ENCODE measurements at regions not wholly inside any gene's neighbourhood (a gene's known extent, or its start where the extent isn't known, plus 50 kb on each side); places are given as distances from the start of the nearest gene placed in this dataset.

DNA sequence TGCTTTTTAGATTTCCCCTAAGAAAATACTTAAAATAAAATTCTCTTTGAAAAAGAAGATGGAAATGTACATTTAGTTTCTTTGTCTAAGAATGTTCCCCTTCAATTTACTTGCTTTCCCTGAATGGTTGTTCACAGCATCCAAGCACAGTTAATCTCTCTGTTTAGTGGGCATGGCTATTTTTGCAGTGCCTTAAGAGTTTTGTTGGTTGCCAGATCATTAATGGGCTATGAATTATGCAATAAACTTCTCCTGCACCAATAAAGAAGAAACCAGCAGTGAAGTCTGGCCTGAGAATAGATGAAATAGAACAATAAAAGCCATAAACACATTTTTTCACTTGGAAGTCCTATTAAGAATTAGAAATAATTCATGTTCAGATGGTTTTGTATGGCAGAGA lies 980.4 kb upstream of the IGFBP7 start:
- Mint-ChIP-seq H3K27ac (no peak overlapping the region), H3K4me1 (ENCODE audit: low read depth in 2 of 2) (no peaks in the 10 kb centered on the region), H3K36me3 (ENCODE audit: insufficient read depth) (no peaks in the 10 kb centered on the region), H3K9me3 (peaks cover 3 to 5% of the 10 kb centered on the region in 2 donors), H3K4me3 (no peak overlapping the region), H3K27me3 (no peaks in the 10 kb centered on the region)
- DNase-seq = no peak
- no peak for ATAC-seq (replicated peaks)

- Mint-ChIP-seq H3K4me1 (ENCODE audit: low read depth in 2 of 2) (no peaks in the 10 kb centered on the region), H3K4me3 (no peak overlapping the region), H3K36me3 (ENCODE audit: insufficient read depth) (no peaks in the 10 kb centered on the region), H3K9me3 (peaks cover 9 to 33% of the 10 kb centered on the region in 2 donors), H3K27me3 (no peaks in the 10 kb centered on the region), H3K27ac (no peak overlapping the region)
- no peak for DNase-seq
- no peak for ATAC-seq (replicated peaks)
These were observed 971.2 kb upstream of the IGFBP7 start for GRCh38 chr4:58081356-58081755.

GRCh38 chr4:58075724-58076123 lies 965.5 kb upstream of the IGFBP7 start:
- ATAC-seq (replicated peaks) (no peak), DNase-seq (no peak)
- Mint-ChIP-seq H3K4me3 (no peak overlapping the region), H3K9me3 (peaks cover 13 to 27% of the 10 kb centered on the region in 2 donors), H3K36me3 (ENCODE audit: insufficient read depth) (no peaks in the 10 kb centered on the region), H3K27me3 (no peaks in the 10 kb centered on the region), H3K27ac (no peak overlapping the region), H3K4me1 (ENCODE audit: low read depth in 2 of 2) (no peaks in the 10 kb centered on the region)

DNA sequence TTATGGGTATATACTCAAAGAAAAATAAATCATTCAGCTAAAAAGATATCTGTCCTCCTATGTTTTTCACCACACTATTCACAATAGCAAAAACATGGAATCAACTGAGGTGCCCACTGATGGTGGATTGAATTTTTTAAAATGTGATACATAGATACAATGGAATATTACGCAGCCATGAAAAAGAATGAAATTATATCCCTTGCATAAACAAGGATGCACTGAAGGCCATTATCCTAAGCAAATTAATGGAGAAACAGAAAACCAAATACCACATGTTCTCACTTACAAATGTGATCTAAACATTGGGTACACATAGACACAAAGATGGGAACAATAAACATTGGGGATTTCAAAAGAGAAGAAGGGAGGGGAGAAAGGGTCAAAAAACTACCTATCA lies 964.2 kb upstream of the IGFBP7 start:
- DNase-seq (no peak), ATAC-seq (replicated peaks) (no peak)
- Mint-ChIP-seq H3K36me3 (ENCODE audit: insufficient read depth) (no peaks in the 10 kb centered on the region), H3K27ac (no peak overlapping the region), H3K27me3 (no peaks in the 10 kb centered on the region), H3K4me3 (no peak overlapping the region), H3K4me1 (ENCODE audit: low read depth in 2 of 2) (no peaks in the 10 kb centered on the region), H3K9me3 (peaks cover 13 to 20% of the 10 kb centered on the region in 2 donors)

- no peak for ATAC-seq (replicated peaks)
- no peak for DNase-seq
- Mint-ChIP-seq H3K4me3 (no peak overlapping the region), H3K27me3 (no peaks in the 10 kb centered on the region), H3K4me1 (ENCODE audit: low read depth in 2 of 2) (no peaks in the 10 kb centered on the region), H3K36me3 (ENCODE audit: insufficient read depth) (no peaks in the 10 kb centered on the region), H3K9me3 (peaks cover 6 to 15% of the 10 kb centered on the region in 2 donors), H3K27ac (no peak overlapping the region)
These were observed 960.5 kb upstream of the IGFBP7 start for GRCh38 chr4:58070726-58071125.

DNA sequence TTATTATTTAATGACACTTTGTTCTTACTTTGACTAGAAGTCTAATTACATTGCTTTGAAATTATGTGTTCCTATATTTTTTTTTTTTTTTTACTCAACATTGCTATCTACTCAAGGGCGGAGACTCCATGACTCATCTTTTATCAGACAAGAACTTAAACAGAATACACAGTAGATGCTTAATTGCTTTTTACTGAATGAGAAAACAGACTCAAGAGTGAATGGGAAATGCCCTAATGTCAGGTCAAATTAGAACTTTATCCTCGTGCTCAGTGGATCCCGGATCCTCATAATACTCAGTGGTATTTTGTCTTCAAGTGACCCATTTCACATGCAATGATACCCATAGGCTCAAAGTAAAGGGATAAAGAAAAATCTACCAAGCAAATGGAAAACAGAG lies 954.5 kb upstream of the IGFBP7 start:
- Mint-ChIP-seq H3K36me3 (ENCODE audit: insufficient read depth) (no peaks in the 10 kb centered on the region), H3K27me3 (no peaks in the 10 kb centered on the region), H3K4me1 (ENCODE audit: low read depth in 2 of 2) (no peaks in the 10 kb centered on the region), H3K9me3 (peaks cover 3 to 9% of the 10 kb centered on the region in 2 donors), H3K4me3 (no peak overlapping the region), H3K27ac (no peak overlapping the region)
- no peak for ATAC-seq (replicated peaks)
- no peak for DNase-seq

- H3K27ac Mint-ChIP-seq = no peak overlapping the region
- H3K4me3 Mint-ChIP-seq = no peak overlapping the region
- DNase-seq = no peak
- no peaks in the 10 kb centered on the region for H3K27me3 Mint-ChIP-seq
- peaks cover 3 to 16% of the 10 kb centered on the region in 2 donors for H3K9me3 Mint-ChIP-seq
- ATAC-seq (replicated peaks) = no peak
- H3K36me3 Mint-ChIP-seq (ENCODE audit: insufficient read depth) = no peaks in the 10 kb centered on the region
- H3K4me1 Mint-ChIP-seq (ENCODE audit: low read depth in 2 of 2) = no peaks in the 10 kb centered on the region
These were observed 953.4 kb upstream of the IGFBP7 start for GRCh38 chr4:58063404-58064160.

DNA sequence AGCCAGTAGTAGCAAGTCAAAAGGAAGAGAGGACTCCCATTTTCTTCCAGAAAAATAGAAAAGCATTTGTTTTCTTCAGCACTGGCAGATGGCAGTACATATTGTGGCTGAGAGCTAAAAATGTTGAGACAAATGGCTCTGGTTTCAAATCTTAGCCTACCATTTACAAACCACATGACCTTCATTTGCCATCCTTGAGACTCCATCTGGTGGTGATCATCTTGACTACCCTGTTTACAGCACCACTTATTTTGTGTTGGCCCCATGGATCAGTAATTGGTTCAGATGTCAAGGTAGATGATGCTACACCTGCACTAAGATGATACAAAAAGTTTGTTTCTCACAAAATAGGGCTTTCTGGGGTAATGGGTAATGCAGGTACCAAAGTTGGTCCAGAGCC lies 951.8 kb upstream of the IGFBP7 start:
- Mint-ChIP-seq H3K4me1 (ENCODE audit: low read depth in 2 of 2) (no peaks in the 10 kb centered on the region), H3K27me3 (no peaks in the 10 kb centered on the region), H3K4me3 (no peak overlapping the region), H3K27ac (no peak overlapping the region), H3K9me3 (peaks cover 3 to 16% of the 10 kb centered on the region in 2 donors), H3K36me3 (ENCODE audit: insufficient read depth) (no peaks in the 10 kb centered on the region)
- DNase-seq = no peak
- no peak for ATAC-seq (replicated peaks)

GRCh38 chr4:58050439-58050838 lies 940.3 kb upstream of the IGFBP7 start:
- Mint-ChIP-seq H3K27ac (no peak overlapping the region), H3K9me3 (peaks cover 6 to 24% of the 10 kb centered on the region in 2 donors), H3K4me3 (no peak overlapping the region), H3K27me3 (no peaks in the 10 kb centered on the region), H3K36me3 (ENCODE audit: insufficient read depth) (no peaks in the 10 kb centered on the region), H3K4me1 (ENCODE audit: low read depth in 2 of 2) (no peaks in the 10 kb centered on the region)
- DNase-seq (no peak), ATAC-seq (replicated peaks) (no peak)

DNA sequence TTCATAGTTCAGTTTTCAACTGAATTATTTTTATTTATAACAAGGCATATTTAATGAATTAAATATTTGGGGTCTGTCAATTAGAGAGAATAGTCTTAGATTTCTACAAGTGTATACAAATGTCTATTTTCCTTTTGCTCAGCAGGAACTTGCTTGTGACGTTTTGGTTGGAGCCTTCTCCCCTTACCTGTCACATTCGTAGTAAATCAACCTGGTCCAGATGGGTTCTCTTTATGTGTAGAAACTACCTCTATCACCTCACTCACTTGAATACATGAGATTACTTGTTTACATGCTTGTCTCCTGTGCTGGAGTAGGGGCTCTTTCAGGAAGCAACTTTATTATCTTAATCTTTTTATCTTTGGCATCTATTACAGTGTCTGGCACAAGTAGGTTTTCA lies 938.3 kb upstream of the IGFBP7 start:
- no peaks in the 10 kb centered on the region for H3K27me3 Mint-ChIP-seq
- H3K27ac Mint-ChIP-seq = no peak overlapping the region
- ATAC-seq (replicated peaks) = no peak
- no peak for DNase-seq
- H3K4me1 Mint-ChIP-seq (ENCODE audit: low read depth in 2 of 2) = no peaks in the 10 kb centered on the region
- peaks cover 8 to 28% of the 10 kb centered on the region in 2 donors for H3K9me3 Mint-ChIP-seq
- H3K36me3 Mint-ChIP-seq (ENCODE audit: insufficient read depth) = no peaks in the 10 kb centered on the region
- no peak overlapping the region for H3K4me3 Mint-ChIP-seq

DNA sequence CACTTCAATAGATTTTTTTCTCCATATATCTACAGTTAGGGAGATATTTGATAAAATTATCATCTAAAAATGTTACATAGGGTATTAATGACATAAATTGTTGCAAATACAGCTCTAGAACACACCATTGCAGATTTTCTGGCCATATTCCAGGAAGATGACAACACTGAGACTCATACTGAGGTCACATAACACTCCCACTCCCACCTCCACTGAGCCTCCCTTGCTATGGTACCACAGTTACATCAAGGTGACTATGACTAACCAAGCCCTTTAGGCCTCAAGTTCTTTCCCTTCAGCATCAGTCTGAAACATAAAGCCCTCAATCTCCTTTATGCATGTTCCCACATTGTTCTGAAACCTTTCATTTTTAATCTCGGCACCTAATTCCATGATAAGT lies 932.0 kb upstream of the IGFBP7 start:
- Mint-ChIP-seq H3K27me3 (no peaks in the 10 kb centered on the region), H3K4me3 (no peak overlapping the region), H3K4me1 (ENCODE audit: low read depth in 2 of 2) (no peaks in the 10 kb centered on the region), H3K36me3 (ENCODE audit: insufficient read depth) (no peaks in the 10 kb centered on the region), H3K9me3 (peaks cover 22 to 35% of the 10 kb centered on the region in 2 donors), H3K27ac (no peak overlapping the region)
- DNase-seq (no peak), ATAC-seq (replicated peaks) (no peak)

GRCh38 chr4:57993944-57994343 lies 883.8 kb upstream of the IGFBP7 start:
- Mint-ChIP-seq H3K27me3 (no peaks in the 10 kb centered on the region), H3K4me1 (ENCODE audit: low read depth in 2 of 2) (no peaks in the 10 kb centered on the region), H3K36me3 (ENCODE audit: insufficient read depth) (no peaks in the 10 kb centered on the region), H3K9me3 (peaks cover 4 to 6% of the 10 kb centered on the region in 2 donors), H3K4me3 (no peak overlapping the region), H3K27ac (no peak overlapping the region)
- ATAC-seq (replicated peaks) (no peak), DNase-seq (no peak)

DNA sequence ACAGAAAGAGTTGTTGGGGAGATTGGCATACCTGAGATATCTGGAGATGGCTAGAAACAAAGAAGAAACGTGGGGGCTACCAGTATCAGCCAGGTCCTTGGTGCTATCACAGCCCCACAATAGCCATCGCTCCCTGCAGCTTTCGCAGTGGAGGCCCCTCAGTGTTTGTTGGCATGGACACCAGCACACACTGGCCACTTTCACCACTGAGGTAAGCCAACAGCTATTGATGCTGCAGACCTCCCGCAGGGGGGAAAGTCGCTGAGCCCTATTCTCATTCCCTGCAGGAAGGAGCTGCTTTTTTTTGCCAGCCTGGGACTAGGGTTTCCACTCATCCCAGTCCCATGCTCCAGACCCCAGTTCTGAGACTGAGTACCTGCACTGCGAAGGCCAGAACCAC lies 879.2 kb upstream of the IGFBP7 start:
- Mint-ChIP-seq H3K27me3 (no peaks in the 10 kb centered on the region), H3K27ac (no peak overlapping the region), H3K36me3 (ENCODE audit: insufficient read depth) (no peaks in the 10 kb centered on the region), H3K4me3 (no peak overlapping the region), H3K9me3 (peaks cover 4 to 6% of the 10 kb centered on the region in 2 donors), H3K4me1 (ENCODE audit: low read depth in 2 of 2) (no peaks in the 10 kb centered on the region)
- ATAC-seq (replicated peaks) (no peak), DNase-seq (no peak)

GRCh38 chr4:57985161-57985560 lies 875.0 kb upstream of the IGFBP7 start:
- H3K27me3 Mint-ChIP-seq = no peaks in the 10 kb centered on the region
- no peaks in the 10 kb centered on the region for H3K36me3 Mint-ChIP-seq (ENCODE audit: insufficient read depth)
- DNase-seq (no peak), ATAC-seq (replicated peaks) (no peak)
- H3K27ac Mint-ChIP-seq = no peak overlapping the region
- H3K4me1 Mint-ChIP-seq (ENCODE audit: low read depth in 2 of 2) = no peaks in the 10 kb centered on the region
- H3K9me3 Mint-ChIP-seq = peaks cover 6 to 8% of the 10 kb centered on the region in 2 donors
- H3K4me3 Mint-ChIP-seq = no peak overlapping the region

Measured in effector memory CD8-positive, alpha-beta T cell (primary cell).